Activated naive CD4-positive, alpha-beta T cell treated with anti-CD3 and anti-CD28 coated beads, Interleukin-2, amount 50 U/mL, for 24 hours (primary cell): ENCODE measurements at regions not wholly inside any gene's neighbourhood (a gene's known extent, or its start where the extent isn't known, plus 50 kb on each side); places are given as distances from the start of the nearest gene placed in this dataset.
"Not testable (repeated sequence)": the region's sequence is repeated elsewhere in the genome, so short reads cannot be mapped to it uniquely, and the experiment has no call there.

Experiments used
- H3K27ac Mint-ChIP-seq: one replicate; pipeline ENCODE4 v1.8.0; 2021; ENCODE audit warnings: mild to moderate bottlenecking, mixed read lengths
- H3K27me3 Mint-ChIP-seq: one replicate; pipeline ENCODE4 v1.8.0; 2021; ENCODE audit warnings: mixed read lengths
- H3K36me3 Mint-ChIP-seq: one replicate; pipeline ENCODE4 v1.8.0; 2021; ENCODE audit warnings: mixed read lengths
- H3K4me1 Mint-ChIP-seq: one replicate; pipeline ENCODE4 v1.8.0; 2021; ENCODE audit warnings: mixed read lengths
- H3K4me3 Mint-ChIP-seq: one replicate; pipeline ENCODE4 v1.8.0; 2021; ENCODE audit warnings: mild to moderate bottlenecking, mixed read lengths
- H3K9me3 Mint-ChIP-seq: one replicate; pipeline ENCODE4 v1.8.0; 2021; ENCODE audit warnings: mixed read lengths

- Mint-ChIP-seq H3K27me3 (no peaks in the 10 kb centered on the region), H3K27ac (no peak overlapping the region), H3K4me3 (no peak overlapping the region), H3K4me1 (no peaks in the 10 kb centered on the region), H3K9me3 (no peaks in the 10 kb centered on the region), H3K36me3 (no peaks in the 10 kb centered on the region)
Measured at GRCh38 chr16:73399997-73400396, 352.1 kb upstream of the ZFHX3 start.

- H3K9me3 Mint-ChIP-seq = no peaks in the 10 kb centered on the region
- H3K4me1 Mint-ChIP-seq = no peaks in the 10 kb centered on the region
- H3K4me3 Mint-ChIP-seq = no peak overlapping the region
- no peaks in the 10 kb centered on the region for H3K27me3 Mint-ChIP-seq
- no peaks in the 10 kb centered on the region for H3K36me3 Mint-ChIP-seq
- H3K27ac Mint-ChIP-seq = no peak overlapping the region
Measured at GRCh38 chr16:73399486-73399885, 351.6 kb upstream of the ZFHX3 start.

GRCh38 chr16:73398604-73399003 lies 350.7 kb upstream of the ZFHX3 start:
- not testable (repeated sequence) for H3K4me3 Mint-ChIP-seq, H3K27ac Mint-ChIP-seq, H3K27me3 Mint-ChIP-seq, H3K4me1 Mint-ChIP-seq, H3K9me3 Mint-ChIP-seq, H3K36me3 Mint-ChIP-seq

GRCh38 chr16:73396556-73396955 lies 348.6 kb upstream of the ZFHX3 start:
- Mint-ChIP-seq H3K4me3 (no peak overlapping the region), H3K4me1 (no peaks in the 10 kb centered on the region), H3K27ac (no peak overlapping the region), H3K27me3 (no peaks in the 10 kb centered on the region), H3K36me3 (no peaks in the 10 kb centered on the region), H3K9me3 (no peaks in the 10 kb centered on the region)

DNA sequence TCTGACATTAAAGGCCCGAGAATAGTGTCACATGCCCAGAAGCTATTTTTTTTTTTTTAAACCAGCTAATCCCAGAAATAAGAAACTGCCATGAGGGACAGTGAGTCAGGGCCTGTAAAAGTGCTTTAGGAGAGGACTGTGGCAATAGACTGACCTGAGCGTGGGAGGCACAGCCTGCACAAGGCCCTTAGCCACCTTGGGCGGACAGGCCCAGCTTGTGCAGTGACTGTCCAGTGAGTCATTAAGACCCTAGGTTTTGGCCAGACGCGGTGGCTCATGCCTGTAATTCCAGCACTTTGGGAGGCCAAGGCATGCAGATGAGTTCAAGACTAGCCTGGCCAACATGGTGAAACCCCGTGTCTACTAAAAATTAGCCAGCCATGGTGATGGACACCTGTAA lies 343.0 kb upstream of the ZFHX3 start:
- Mint-ChIP-seq H3K36me3 (no peaks in the 10 kb centered on the region), H3K9me3 (no peaks in the 10 kb centered on the region), H3K27ac (no peak overlapping the region), H3K4me3 (no peak overlapping the region), H3K4me1 (no peaks in the 10 kb centered on the region), H3K27me3 (no peaks in the 10 kb centered on the region)

DNA sequence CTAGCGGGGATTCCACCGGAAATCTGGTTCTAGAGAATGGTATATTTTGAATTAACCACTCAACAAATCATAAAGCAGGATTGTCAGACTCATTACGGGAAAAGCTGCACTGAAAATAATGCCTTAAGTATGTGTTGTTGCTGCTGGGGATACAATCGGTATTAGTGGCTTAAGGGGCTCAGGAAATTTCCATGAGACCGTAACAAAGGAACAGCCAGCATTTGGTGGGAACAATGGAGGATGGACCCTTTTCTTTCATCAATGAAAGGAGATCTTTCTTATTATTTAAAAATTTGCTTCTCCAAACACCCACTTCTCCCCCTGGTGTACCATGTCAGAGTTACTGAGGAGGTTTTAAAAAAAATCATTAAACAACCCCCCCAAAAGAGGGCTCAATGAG lies 342.6 kb upstream of the ZFHX3 start:
- H3K36me3 Mint-ChIP-seq = no peaks in the 10 kb centered on the region
- no peaks in the 10 kb centered on the region for H3K4me1 Mint-ChIP-seq
- no peak overlapping the region for H3K27ac Mint-ChIP-seq
- no peaks in the 10 kb centered on the region for H3K27me3 Mint-ChIP-seq
- no peak overlapping the region for H3K4me3 Mint-ChIP-seq
- no peaks in the 10 kb centered on the region for H3K9me3 Mint-ChIP-seq

DNA sequence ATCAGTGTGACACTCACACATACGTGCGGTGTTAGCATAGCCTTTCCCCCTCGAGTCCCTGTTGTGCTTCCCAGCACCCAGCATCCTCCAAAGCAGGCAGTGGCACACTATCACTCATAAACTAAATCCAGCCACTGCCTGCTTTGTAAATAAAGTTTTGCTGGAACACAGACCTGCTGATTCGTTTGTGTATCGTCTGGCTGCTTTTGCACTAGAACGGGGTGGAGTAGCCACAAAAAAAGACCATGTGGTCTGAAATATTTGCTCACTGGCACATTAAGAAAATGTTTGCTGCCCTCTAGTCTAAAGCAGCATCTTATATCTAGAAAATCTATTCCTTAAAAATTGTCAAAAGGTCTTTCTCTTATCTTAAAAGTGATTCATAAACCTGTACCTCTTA lies 341.2 kb upstream of the ZFHX3 start:
- Mint-ChIP-seq H3K27ac (no peak overlapping the region), H3K4me3 (no peak overlapping the region), H3K36me3 (no peaks in the 10 kb centered on the region), H3K9me3 (no peaks in the 10 kb centered on the region), H3K27me3 (no peaks in the 10 kb centered on the region), H3K4me1 (no peaks in the 10 kb centered on the region)

GRCh38 chr16:73387979-73388378 lies 340.1 kb upstream of the ZFHX3 start:
- Mint-ChIP-seq H3K4me1 (no peaks in the 10 kb centered on the region), H3K36me3 (no peaks in the 10 kb centered on the region), H3K4me3 (no peak overlapping the region), H3K27ac (no peak overlapping the region), H3K9me3 (no peaks in the 10 kb centered on the region), H3K27me3 (no peaks in the 10 kb centered on the region)

DNA sequence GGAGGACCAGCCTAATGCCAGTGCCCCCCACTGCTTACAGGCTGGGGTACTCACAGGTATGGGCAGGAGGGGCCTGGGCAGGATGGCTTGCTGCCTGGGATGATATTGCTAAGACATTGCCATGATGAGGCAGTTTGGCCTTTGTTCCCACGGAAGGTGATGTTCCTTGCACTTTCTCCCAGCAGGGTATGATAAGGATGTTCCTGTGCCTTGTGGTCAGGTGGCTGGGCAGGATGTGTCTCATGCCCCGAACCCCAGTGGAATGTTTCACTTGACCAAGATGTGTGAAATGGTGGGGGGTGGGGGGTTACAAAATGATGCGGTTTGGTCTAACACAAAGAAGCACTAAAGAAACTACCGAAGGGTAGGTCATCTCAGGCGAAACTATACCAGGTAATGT lies 337.8 kb upstream of the ZFHX3 start:
- H3K4me1 Mint-ChIP-seq = no peaks in the 10 kb centered on the region
- H3K27me3 Mint-ChIP-seq = no peaks in the 10 kb centered on the region
- H3K9me3 Mint-ChIP-seq = no peaks in the 10 kb centered on the region
- H3K36me3 Mint-ChIP-seq = no peaks in the 10 kb centered on the region
- H3K4me3 Mint-ChIP-seq = no peak overlapping the region
- no peak overlapping the region for H3K27ac Mint-ChIP-seq

DNA sequence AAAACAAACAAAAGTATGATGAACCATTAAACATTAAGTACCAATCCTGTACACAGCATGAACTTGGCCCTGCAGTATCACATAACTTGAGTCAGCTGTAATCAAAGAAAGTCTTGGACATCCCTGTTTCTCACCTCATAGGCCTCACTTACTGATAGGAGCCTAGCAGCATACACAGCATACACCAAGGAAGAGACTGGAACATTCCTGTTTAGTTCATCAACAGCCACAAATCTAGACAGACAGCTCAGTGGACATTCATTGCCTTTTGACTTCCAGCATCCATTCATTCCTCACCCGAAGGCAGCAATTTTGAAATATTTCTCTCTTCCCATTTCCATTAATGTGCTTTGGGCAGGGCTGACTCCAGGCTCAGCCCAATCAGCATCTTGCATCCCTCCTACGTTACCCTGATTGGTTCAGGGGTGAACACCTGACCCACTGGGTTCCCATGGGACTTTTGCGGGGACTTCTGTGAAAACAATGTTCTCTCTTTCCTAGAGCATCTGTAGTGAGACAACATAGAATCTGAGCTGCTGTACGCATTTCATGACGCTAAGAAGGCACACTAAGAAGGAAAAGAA lies 336.7 kb upstream of the ZFHX3 start:
- Mint-ChIP-seq H3K27ac (no peak overlapping the region), H3K4me3 (no peak overlapping the region), H3K4me1 (no peaks in the 10 kb centered on the region), H3K9me3 (no peaks in the 10 kb centered on the region), H3K27me3 (peaks cover 2% of the 10 kb centered on the region), H3K36me3 (no peaks in the 10 kb centered on the region)

- Mint-ChIP-seq H3K4me1 (no peaks in the 10 kb centered on the region), H3K27ac (no peak overlapping the region), H3K27me3 (peaks cover 2% of the 10 kb centered on the region), H3K36me3 (no peaks in the 10 kb centered on the region), H3K4me3 (no peak overlapping the region), H3K9me3 (no peaks in the 10 kb centered on the region)
Measured at GRCh38 chr16:73383988-73384365, 336.0 kb upstream of the ZFHX3 start.

GRCh38 chr16:73383195-73383987 lies 335.5 kb upstream of the ZFHX3 start:
- no peak overlapping the region for H3K4me3 Mint-ChIP-seq
- H3K27me3 Mint-ChIP-seq = peaks cover 2% of the 10 kb centered on the region
- H3K9me3 Mint-ChIP-seq = no peaks in the 10 kb centered on the region
- H3K36me3 Mint-ChIP-seq = no peaks in the 10 kb centered on the region
- no peak overlapping the region for H3K27ac Mint-ChIP-seq
- H3K4me1 Mint-ChIP-seq = no peaks in the 10 kb centered on the region

GRCh38 chr16:73378471-73378870 lies 330.5 kb upstream of the ZFHX3 start:
- Mint-ChIP-seq H3K4me3 (no peak overlapping the region), H3K27ac (no peak overlapping the region), H3K9me3 (no peaks in the 10 kb centered on the region), H3K4me1 (no peaks in the 10 kb centered on the region), H3K36me3 (no peaks in the 10 kb centered on the region), H3K27me3 (peaks cover 2% of the 10 kb centered on the region)

- H3K9me3 Mint-ChIP-seq = no peaks in the 10 kb centered on the region
- H3K27ac Mint-ChIP-seq = no peak overlapping the region
- H3K27me3 Mint-ChIP-seq = no peaks in the 10 kb centered on the region
- H3K4me3 Mint-ChIP-seq = no peak overlapping the region
- no peaks in the 10 kb centered on the region for H3K36me3 Mint-ChIP-seq
- no peaks in the 10 kb centered on the region for H3K4me1 Mint-ChIP-seq
Measured at GRCh38 chr16:73371584-73372319, 323.8 kb upstream of the ZFHX3 start.

DNA sequence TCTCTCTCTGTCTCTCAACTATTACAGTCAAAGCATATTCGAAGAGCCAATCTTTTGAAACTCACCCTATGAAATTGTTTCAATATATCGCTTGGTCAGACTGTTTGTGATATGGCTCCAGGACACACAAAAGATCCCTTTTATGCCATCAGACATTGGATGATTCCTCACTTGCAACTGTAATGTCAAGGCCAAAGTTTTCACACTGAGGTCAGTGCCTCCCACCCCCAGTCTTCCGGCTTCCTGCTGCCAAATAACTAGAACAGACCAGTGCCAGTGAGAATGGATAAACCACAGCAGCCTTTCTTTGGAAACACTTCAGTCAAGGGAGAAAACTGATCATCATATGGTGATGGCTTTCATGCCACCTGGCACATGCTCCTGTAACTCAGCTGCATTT lies 321.9 kb upstream of the ZFHX3 start:
- Mint-ChIP-seq H3K4me1 (no peaks in the 10 kb centered on the region), H3K9me3 (no peaks in the 10 kb centered on the region), H3K27me3 (no peaks in the 10 kb centered on the region), H3K4me3 (no peak overlapping the region), H3K36me3 (no peaks in the 10 kb centered on the region), H3K27ac (no peak overlapping the region)

DNA sequence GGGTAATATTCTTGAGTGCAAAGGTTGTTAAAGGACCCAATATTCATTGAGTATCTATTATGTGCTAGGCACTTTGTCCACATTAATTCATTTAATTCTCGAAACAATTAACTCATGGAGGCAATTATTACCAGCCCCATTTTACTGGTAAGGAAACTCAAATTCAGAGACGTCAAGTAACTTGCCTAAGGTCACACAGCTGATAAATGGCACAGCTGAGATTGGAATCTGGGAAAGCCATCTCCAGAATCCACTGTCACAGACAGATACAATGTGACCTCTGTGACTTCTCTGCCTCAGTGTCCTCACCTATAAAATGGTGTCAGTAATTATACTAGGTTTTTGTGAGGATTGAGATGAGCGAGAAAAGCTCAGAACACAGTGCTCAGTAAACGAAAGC lies 320.8 kb upstream of the ZFHX3 start:
- Mint-ChIP-seq H3K36me3 (no peaks in the 10 kb centered on the region), H3K4me1 (no peaks in the 10 kb centered on the region), H3K27me3 (no peaks in the 10 kb centered on the region), H3K4me3 (no peak overlapping the region), H3K9me3 (no peaks in the 10 kb centered on the region), H3K27ac (no peak overlapping the region)
